ENCODE measurements at regions not wholly inside any gene's neighbourhood (a gene's known extent, or its start where the extent isn't known, plus 50 kb on each side); places are given as distances from the start of the nearest gene placed in this dataset.

DNA sequence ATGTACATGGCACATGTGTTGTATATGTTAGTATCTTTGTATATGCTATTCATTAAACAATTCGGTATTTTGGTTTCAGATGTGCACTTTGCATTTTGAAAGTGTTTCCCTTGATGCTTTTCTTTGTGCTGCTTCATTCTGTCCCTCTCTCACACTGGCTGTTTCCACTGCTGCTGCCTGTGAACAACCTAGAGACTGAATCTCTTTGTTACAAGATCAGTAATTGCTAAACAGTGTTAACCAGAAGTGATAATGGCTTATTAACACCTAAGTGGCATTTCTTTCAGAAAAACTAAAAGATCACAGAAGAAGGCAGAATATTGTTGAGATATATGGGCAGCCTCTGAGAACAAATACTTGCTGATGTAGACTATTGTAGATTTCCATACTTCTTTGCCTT lies 84.7 kb downstream of the KIF2B start:
- Histone ChIP-seq H3K27me3 (no peaks in the 10 kb centered on the region), H3K9me3 (no peaks in the 10 kb centered on the region), H3K4me3 (no peak overlapping the region), H3K4me1 (no peaks in the 10 kb centered on the region), H3K36me3 (no peaks in the 10 kb centered on the region), H3K27ac (no peak overlapping the region)
- TF ChIP-seq, protein P1, sequence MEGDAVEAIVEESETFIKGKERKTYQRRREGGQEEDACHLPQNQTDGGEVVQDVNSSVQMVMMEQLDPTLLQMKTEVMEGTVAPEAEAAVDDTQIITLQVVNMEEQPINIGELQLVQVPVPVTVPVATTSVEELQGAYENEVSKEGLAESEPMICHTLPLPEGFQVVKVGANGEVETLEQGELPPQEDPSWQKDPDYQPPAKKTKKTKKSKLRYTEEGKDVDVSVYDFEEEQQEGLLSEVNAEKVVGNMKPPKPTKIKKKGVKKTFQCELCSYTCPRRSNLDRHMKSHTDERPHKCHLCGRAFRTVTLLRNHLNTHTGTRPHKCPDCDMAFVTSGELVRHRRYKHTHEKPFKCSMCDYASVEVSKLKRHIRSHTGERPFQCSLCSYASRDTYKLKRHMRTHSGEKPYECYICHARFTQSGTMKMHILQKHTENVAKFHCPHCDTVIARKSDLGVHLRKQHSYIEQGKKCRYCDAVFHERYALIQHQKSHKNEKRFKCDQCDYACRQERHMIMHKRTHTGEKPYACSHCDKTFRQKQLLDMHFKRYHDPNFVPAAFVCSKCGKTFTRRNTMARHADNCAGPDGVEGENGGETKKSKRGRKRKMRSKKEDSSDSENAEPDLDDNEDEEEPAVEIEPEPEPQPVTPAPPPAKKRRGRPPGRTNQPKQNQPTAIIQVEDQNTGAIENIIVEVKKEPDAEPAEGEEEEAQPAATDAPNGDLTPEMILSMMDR (IDR thresholded peaks at IDR 0.05) = no peak
- TF ChIP-seq POLR2A (IDR thresholded peaks at IDR 0.05) = no peak
- no peak for TF ChIP-seq POLR2AphosphoS5 (IDR thresholded peaks at IDR 0.05)
- TF ChIP-seq EP300 (IDR thresholded peaks at IDR 0.05) = no peak
- intact Hi-C loops (cut with DNase I) = no loop called here
- no peak for DNase-seq
- 52 to 53% methylated on average over 1 of the region's 1 CpG for WGBS, 2 donors

DNA sequence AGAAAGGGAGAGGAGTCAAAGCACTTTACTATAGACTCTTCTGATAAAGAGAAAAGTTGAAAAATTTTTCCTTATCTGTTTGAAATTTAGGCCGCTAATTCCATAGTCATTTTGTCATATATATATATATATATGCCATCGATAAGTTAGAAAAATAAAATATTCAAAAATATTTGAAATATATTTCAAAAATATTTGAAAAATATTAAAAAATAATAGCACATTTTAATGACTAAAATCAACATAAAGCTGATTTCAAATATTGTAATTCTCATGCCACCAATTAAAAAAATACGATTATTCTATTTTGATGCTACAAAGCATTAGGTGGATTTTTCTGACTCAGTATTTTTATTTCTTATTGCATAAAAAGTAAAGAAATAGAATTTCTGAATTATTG lies 87.1 kb downstream of the KIF2B start:
- Histone ChIP-seq H3K9me3 (no peaks in the 10 kb centered on the region), H3K4me1 (no peaks in the 10 kb centered on the region), H3K27me3 (no peaks in the 10 kb centered on the region), H3K36me3 (no peaks in the 10 kb centered on the region), H3K27ac (no peak overlapping the region), H3K4me3 (no peak overlapping the region)
- WGBS, 2 donors = 94 to 95% methylated on average over 3 of the region's 3 CpGs
- intact Hi-C loops (cut with DNase I) = no loop called here
- DNase-seq = no peak
- TF ChIP-seq POLR2A (IDR thresholded peaks at IDR 0.05) (no peak), EP300 (IDR thresholded peaks at IDR 0.05) (no peak), POLR2AphosphoS5 (IDR thresholded peaks at IDR 0.05) (no peak)
- TF ChIP-seq, protein P1 (IDR thresholded peaks at IDR 0.05) = no peak

DNA sequence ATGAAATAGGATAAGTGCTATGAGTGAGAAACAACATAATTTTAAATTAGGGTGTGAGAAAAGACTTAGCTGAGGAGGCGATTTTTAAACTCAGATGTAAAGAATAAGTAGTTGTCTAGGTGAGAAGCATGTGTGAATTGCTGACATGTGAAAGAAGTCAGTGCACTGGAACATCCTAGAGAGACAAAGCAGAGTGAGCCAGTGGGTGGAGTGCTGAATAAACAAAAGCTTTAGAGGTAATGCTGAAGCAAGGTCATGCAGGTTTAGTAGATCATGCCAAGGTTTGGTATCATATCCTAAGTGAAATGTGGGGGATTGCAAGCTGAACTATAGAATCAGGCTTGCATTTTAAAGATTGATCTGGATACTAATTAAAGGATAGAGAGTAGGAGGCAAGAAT lies 89.4 kb downstream of the KIF2B start:
- WGBS, 2 donors = 37 to 59% methylated on average over 1 of the region's 1 CpG
- Histone ChIP-seq H3K36me3 (no peaks in the 10 kb centered on the region), H3K4me3 (no peak overlapping the region)

DNA sequence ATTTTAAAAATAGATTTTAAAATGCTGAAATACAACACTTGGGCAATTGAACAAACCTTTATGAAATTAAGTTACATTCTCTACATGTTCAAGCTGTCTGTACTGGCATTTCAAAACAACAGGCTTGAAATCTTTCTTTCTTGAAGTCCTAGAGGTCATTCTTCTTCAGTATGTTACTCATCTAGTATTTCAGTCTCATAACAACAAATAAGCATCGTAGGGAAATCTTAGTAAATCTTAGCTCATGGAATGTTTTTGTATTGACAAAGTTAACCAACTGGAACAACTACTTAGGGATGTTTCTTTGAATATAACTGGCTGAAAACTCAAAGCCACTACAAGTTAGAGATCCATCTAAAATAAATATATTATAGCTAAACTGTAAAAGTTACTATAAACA lies 96.6 kb downstream of the KIF2B start:
- intact Hi-C loops (cut with DNase I) = no loop called here
- Histone ChIP-seq H3K4me3 (no peak overlapping the region), H3K27ac (no peak overlapping the region), H3K4me1 (no peaks in the 10 kb centered on the region), H3K27me3 (no peaks in the 10 kb centered on the region), H3K9me3 (peaks cover 0 to 3% (median 0%) of the 10 kb centered on the region in 4 donors), H3K36me3 (no peaks in the 10 kb centered on the region)
- TF ChIP-seq POLR2A (IDR thresholded peaks at IDR 0.05) = no peak
- TF ChIP-seq, protein P1 (IDR thresholded peaks at IDR 0.05) = no peak
- TF ChIP-seq EP300 (IDR thresholded peaks at IDR 0.05) = no peak
- no peak for TF ChIP-seq POLR2AphosphoS5 (IDR thresholded peaks at IDR 0.05)
- DNase-seq = no peak
- WGBS, 2 donors = 56 to 70% methylated on average over 1 of the region's 1 CpG

More for the DNA sequence above, 89.4 kb downstream of the KIF2B start:
- intact Hi-C loops (cut with DNase I) = no loop called here
- TF ChIP-seq EP300 (IDR thresholded peaks at IDR 0.05) (no peak), POLR2AphosphoS5 (IDR thresholded peaks at IDR 0.05) (no peak), POLR2A (IDR thresholded peaks at IDR 0.05) (no peak)
- TF ChIP-seq, protein P1 (IDR thresholded peaks at IDR 0.05) = no peak
- Histone ChIP-seq H3K9me3 (no peaks in the 10 kb centered on the region), H3K4me1 (no peaks in the 10 kb centered on the region), H3K27me3 (no peaks in the 10 kb centered on the region), H3K27ac (no peak overlapping the region)
- no peak for DNase-seq
